NT2/D1 (cell line): ENCODE measurements at regions not wholly inside any gene's neighbourhood (a gene's known extent, or its start where the extent isn't known, plus 50 kb on each side); places are given as distances from the start of the nearest gene placed in this dataset.

Source experiments
- DNase-seq: peaks from one replicate; pipeline ENCODE4 v3.0.0-alpha.2; 2011; ENCODE audit warnings: low read depth, low spot score
- H3K27me3 ChIP-seq: 2 replicates; pipeline ENCODE4 v1.6.0; 2011; ENCODE audit warnings: mild to moderate bottlenecking; ENCODE audit not compliant: insufficient read length, insufficient read depth
- H3K36me3 ChIP-seq: 2 replicates; pipeline ENCODE4 v1.6.1; 2011; ENCODE audit warnings: mild to moderate bottlenecking, low read length, mixed read lengths; ENCODE audit not compliant: insufficient read depth, insufficient read length
- H3K4me1 ChIP-seq: 2 replicates; pipeline ENCODE4 v1.5.1; 2011; ENCODE audit not compliant: insufficient read depth, insufficient read length
- H3K4me3 ChIP-seq: 2 replicates; pipeline ENCODE4 v1.5.1; 2011; ENCODE audit warnings: low read depth; ENCODE audit not compliant: insufficient read length
- H3K9ac ChIP-seq: 2 replicates; pipeline ENCODE4 v1.6.0; 2011; ENCODE audit warnings: low read depth; ENCODE audit not compliant: insufficient read length
- H3K9me3 ChIP-seq: 2 replicates; pipeline ENCODE4 v1.5.1; 2011; ENCODE audit warnings: mild to moderate bottlenecking, low read length; ENCODE audit not compliant: insufficient read depth
- SUZ12 ChIP-seq: IDR thresholded peaks from 2 replicates; pipeline ENCODE4 v1.6.1; 2011; ENCODE audit not compliant: insufficient read length, insufficient read depth; ENCODE audit errors: extremely low read depth
- YY1 ChIP-seq: IDR thresholded peaks from 2 replicates; pipeline ENCODE4 v1.6.1; 2011; ENCODE audit not compliant: insufficient read length, insufficient read depth
- ZNF274 ChIP-seq: IDR thresholded peaks from 2 replicates; pipeline ENCODE4 v1.6.1; 2011; ENCODE audit warnings: mild to moderate bottlenecking, low read depth, low read length

DNA sequence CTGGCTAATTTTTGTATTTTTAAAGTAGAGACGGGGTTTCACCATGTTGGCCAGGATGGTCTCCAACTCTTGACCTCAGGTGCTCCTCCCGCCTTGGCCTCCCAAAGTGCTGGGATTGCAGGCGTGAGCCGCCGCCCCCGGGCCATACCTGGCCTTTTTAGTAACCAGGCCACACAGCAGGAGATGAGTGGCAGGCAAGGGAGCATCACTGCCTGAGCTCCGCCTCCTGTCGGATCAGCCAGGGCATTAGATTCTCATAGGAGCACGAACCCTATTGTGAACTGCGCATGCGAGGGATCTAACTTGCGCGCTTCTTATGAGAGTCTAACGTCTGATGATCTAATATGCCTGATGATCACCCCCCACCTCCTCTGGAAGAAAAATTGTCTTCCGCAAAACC is 308.7 kb upstream of the PRMT6 start:
- H3K4me3 ChIP-seq: no peak overlapping the region
- DNase-seq: no peak
- TF ChIP-seq SUZ12 (no peak), ZNF274 (no peak), YY1 (no peak)
- no peak overlapping the region for H3K9ac ChIP-seq
- no peaks in the 10 kb centered on the region for H3K27me3 ChIP-seq
- no peaks in the 10 kb centered on the region for H3K9me3 ChIP-seq
- H3K36me3 ChIP-seq: no peaks in the 10 kb centered on the region
- no peaks in the 10 kb centered on the region for H3K4me1 ChIP-seq

DNA sequence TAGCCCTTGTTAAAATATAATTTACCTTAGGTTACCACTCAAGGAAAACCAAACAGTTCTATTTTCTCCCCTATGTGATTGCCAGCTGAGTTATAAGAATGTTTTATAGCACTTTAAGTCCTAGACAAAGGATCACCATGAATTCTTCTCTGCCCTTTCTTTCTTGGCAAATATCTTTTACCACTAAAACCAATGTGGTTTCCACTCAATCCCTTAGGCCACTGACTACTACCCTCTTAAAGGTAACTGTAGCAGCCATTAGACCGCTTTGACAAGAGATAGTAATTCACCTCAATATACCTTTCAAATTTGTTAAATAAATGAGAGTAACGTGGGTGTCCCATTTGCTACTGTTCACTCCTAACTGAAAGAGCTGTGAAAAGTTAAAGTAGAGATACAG is 307.9 kb upstream of the PRMT6 start:
- no peak for DNase-seq
- no peak for TF ChIP-seq ZNF274
- no peak for TF ChIP-seq SUZ12
- TF ChIP-seq YY1: no peak
- H3K4me1 ChIP-seq: no peaks in the 10 kb centered on the region
- H3K27me3 ChIP-seq: no peaks in the 10 kb centered on the region
- H3K36me3 ChIP-seq: no peaks in the 10 kb centered on the region
- no peak overlapping the region for H3K4me3 ChIP-seq
- H3K9me3 ChIP-seq: no peaks in the 10 kb centered on the region
- no peak overlapping the region for H3K9ac ChIP-seq

DNA sequence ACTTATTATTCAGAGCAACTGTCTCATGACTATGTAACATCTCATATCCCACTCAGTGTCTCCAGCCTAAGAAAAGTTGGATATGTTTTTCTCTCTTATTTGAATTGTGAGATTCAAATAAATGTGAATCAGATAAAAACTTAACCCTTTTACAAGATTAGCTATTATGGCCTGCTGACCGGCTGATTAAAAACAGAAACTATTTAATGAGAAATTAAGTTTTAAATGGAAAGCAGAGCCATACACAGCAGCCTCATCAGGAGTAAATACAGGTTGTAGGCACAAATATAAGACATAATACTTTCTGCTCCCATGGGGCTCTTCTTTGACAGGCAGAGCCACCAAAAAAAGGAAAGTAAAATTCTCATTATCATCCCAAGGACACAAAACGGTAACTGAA is 307.0 kb upstream of the PRMT6 start:
- no peak overlapping the region for H3K9ac ChIP-seq
- no peaks in the 10 kb centered on the region for H3K27me3 ChIP-seq
- no peaks in the 10 kb centered on the region for H3K9me3 ChIP-seq
- H3K4me1 ChIP-seq: no peaks in the 10 kb centered on the region
- TF ChIP-seq SUZ12: no peak
- no peak for TF ChIP-seq YY1
- no peak overlapping the region for H3K4me3 ChIP-seq
- no peaks in the 10 kb centered on the region for H3K36me3 ChIP-seq
- no peak for DNase-seq

DNA sequence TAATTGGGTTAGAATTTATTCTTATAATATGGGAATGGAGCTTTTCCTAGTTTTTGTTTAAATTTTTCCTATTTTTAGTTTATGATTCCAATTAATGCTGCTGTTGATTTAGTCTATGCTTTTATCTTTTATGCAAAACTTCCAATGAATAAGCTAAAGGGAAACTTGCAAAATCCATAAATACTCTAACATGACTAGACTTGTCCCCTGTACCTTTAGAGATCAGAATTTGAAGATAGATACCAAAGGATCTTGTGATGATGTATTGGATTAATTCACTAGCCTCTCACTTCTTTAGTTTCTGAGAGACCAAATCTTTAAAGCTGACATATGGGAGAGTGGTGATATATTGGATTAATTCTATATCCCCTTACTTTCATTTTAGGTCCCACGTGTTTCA is 306.6 kb upstream of the PRMT6 start:
- TF ChIP-seq ZNF274 (no peak), SUZ12 (no peak), YY1 (no peak)
- no peak overlapping the region for H3K9ac ChIP-seq
- H3K9me3 ChIP-seq: no peaks in the 10 kb centered on the region
- H3K27me3 ChIP-seq: no peaks in the 10 kb centered on the region
- H3K4me1 ChIP-seq: no peaks in the 10 kb centered on the region
- no peak overlapping the region for H3K4me3 ChIP-seq
- H3K36me3 ChIP-seq: no peaks in the 10 kb centered on the region
- DNase-seq: no peak

DNA sequence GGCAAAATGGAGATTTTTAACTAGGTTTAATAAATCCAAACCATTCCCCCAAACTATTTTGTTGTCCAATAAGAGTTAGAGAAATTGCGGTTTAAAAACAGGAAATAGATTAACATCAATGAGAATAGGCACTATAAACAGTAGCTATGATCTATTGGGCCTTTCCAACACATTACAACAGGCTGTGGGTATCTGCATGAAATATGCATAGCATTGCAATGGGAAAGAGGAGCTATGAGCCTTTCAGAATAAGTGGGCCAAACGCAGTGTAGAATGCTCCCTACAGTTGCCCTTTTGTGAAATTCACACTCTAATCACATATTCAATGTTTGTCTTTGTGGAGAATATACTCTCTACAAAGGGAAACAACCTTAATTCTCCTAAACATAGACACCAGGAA is 305.5 kb upstream of the PRMT6 start:
- no peak overlapping the region for H3K9ac ChIP-seq
- no peaks in the 10 kb centered on the region for H3K36me3 ChIP-seq
- H3K4me1 ChIP-seq: no peaks in the 10 kb centered on the region
- H3K9me3 ChIP-seq: no peaks in the 10 kb centered on the region
- TF ChIP-seq YY1 (no peak), SUZ12 (no peak), ZNF274 (no peak)
- H3K27me3 ChIP-seq: no peaks in the 10 kb centered on the region
- no peak for DNase-seq
- no peak overlapping the region for H3K4me3 ChIP-seq

DNA sequence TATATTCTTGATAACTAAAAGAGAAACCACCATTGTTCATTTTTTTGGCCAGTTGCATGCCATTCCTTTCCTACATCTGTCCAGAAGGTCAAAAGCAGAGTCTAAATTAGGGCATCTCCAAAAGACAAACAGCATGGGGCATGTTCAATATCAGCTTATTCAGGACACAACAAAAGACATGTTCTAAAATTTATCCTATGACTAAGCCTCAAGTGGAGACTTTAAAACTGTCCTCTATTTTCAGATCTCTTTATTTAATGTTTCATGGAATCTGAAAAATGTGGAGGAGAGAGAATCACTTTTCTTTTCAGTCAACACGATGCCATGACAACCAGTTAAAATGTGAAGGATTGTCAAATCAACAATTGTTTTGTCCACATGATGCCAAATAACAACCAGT is 303.4 kb upstream of the PRMT6 start:
- TF ChIP-seq ZNF274 (no peak), SUZ12 (no peak), YY1 (no peak)
- Histone ChIP-seq H3K9me3 (no peaks in the 10 kb centered on the region), H3K4me1 (no peaks in the 10 kb centered on the region), H3K9ac (no peak overlapping the region), H3K36me3 (no peaks in the 10 kb centered on the region), H3K27me3 (no peaks in the 10 kb centered on the region), H3K4me3 (no peak overlapping the region)
- no peak for DNase-seq

DNA sequence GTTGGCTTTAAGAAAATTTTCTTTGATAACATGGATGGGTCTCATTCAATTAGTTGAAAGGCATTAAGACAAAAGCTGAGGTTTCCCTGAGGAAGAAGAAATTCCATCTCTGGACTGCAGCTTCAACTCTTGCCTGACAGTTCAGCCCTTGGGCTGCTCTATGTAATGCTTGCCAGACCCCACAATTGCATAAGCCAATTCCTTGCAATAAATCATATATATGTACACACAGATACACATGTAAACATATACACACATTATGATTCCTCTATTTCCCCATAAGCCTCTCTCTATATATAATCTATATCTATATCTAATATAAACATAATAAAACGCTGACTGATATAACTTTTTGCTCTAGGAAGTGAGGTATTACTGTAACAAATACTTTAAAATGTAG is 301.5 kb upstream of the PRMT6 start:
- DNase-seq: no peak
- no peaks in the 10 kb centered on the region for H3K27me3 ChIP-seq
- no peak overlapping the region for H3K9ac ChIP-seq
- no peak for TF ChIP-seq YY1
- no peak for TF ChIP-seq SUZ12
- TF ChIP-seq ZNF274: no peak
- H3K4me3 ChIP-seq: no peak overlapping the region
- no peaks in the 10 kb centered on the region for H3K4me1 ChIP-seq
- H3K36me3 ChIP-seq: no peaks in the 10 kb centered on the region
- H3K9me3 ChIP-seq: no peaks in the 10 kb centered on the region

DNA sequence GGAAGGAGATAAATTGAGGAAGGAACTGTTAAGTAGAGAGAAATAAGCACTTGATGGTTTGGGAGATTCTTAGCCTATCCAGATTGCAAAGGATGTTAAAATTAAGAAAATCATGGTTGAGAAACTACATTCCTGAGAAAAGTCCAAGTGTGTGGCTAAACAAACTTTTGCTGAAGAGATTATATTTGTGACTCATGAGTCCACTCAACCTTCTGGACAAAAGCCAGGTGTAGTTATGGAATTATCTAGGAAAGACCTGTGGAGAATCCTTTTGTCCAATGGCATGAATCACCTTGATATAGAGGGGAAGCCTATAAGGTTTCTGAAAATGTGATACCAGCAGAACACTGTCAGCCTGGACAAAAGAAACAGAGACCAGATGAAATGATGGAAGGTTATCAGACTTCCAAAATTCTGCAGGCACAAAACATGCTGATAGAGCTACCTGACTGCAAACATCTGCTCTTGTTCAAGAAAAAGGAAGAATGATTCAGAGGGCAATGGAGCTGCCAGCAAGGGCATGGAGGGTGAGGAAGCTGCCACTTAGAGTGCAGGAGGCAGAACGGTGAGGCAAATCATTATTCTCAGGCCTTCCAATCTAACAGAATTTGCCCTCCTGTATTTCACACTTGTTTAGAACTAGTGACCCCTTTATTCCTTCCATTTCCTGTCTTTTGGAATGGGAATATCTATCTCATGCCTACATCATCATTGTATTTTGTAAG is 300.6 kb upstream of the PRMT6 start:
- no peak for DNase-seq
- Histone ChIP-seq H3K27me3 (no peaks in the 10 kb centered on the region), H3K9me3 (no peaks in the 10 kb centered on the region), H3K4me3 (no peak overlapping the region), H3K9ac (no peak overlapping the region), H3K36me3 (no peaks in the 10 kb centered on the region), H3K4me1 (no peaks in the 10 kb centered on the region)
- TF ChIP-seq SUZ12: no peak
- TF ChIP-seq ZNF274: no peak
- TF ChIP-seq YY1: no peak
